GM18867 (cell line): ENCODE measurements at regions not wholly inside any gene's neighbourhood (a gene's known extent, or its start where the extent isn't known, plus 50 kb on each side); places are given as distances from the start of the nearest gene placed in this dataset.
A peak's percentile ranks its signal among the peaks of the same experiment; 100 is the strongest.
"Not testable (repeated sequence)": the region's sequence is repeated elsewhere in the genome, so short reads cannot be mapped to it uniquely, and the experiment has no call there.

Source experiments
- ATAC-seq: cut with Tn5 transposase; IDR thresholded peaks from one replicate; pipeline ENCODE4 v1.9.1; 2021; ENCODE audit warnings: mild to moderate bottlenecking, moderate library complexity; ENCODE audit not compliant: unreplicated experiment

- peak; percentile 80 for ATAC-seq
These were observed 517.4 kb downstream of the CCSER2 start for GRCh38 chr10:84845628-84846261.

- ATAC-seq = no peak
These were observed 518.4 kb downstream of the CCSER2 start for GRCh38 chr10:84846658-84847316.

GRCh38 chr10:84848967-84849366 lies 520.6 kb downstream of the CCSER2 start:
- no peak for ATAC-seq

GRCh38 chr10:84850826-84851225 lies 522.4 kb downstream of the CCSER2 start:
- no peak for ATAC-seq

GRCh38 chr10:84854439-84854838 lies 526.0 kb downstream of the CCSER2 start:
- no peak for ATAC-seq

- no peak for ATAC-seq
These were observed 532.5 kb downstream of the CCSER2 start for GRCh38 chr10:84860855-84861254.

GRCh38 chr10:84862551-84862950 lies 534.2 kb downstream of the CCSER2 start:
- ATAC-seq = no peak

GRCh38 chr10:84863675-84864074 lies 535.3 kb downstream of the CCSER2 start:
- ATAC-seq = no peak

- no peak for ATAC-seq
These were observed 548.0 kb downstream of the CCSER2 start for GRCh38 chr10:84876116-84876999.

GRCh38 chr10:84879991-84880390 lies 551.6 kb downstream of the CCSER2 start:
- ATAC-seq = no peak

GRCh38 chr10:84881696-84882095 lies 553.3 kb downstream of the CCSER2 start:
- not testable (repeated sequence) for ATAC-seq

GRCh38 chr10:84890706-84891105 lies 562.3 kb downstream of the CCSER2 start:
- no peak for ATAC-seq

- no peak for ATAC-seq
These were observed 563.2 kb downstream of the CCSER2 start for GRCh38 chr10:84891631-84892030.

GRCh38 chr10:84895541-84895940 lies 567.2 kb downstream of the CCSER2 start:
- no peak for ATAC-seq

- ATAC-seq = no peak
These were observed 568.5 kb downstream of the CCSER2 start for GRCh38 chr10:84896909-84897308.

GRCh38 chr10:84899268-84899667 lies 570.9 kb downstream of the CCSER2 start:
- ATAC-seq = no peak

GRCh38 chr10:84900141-84900540 lies 571.8 kb downstream of the CCSER2 start:
- no peak for ATAC-seq

- no peak for ATAC-seq
These were observed 573.5 kb downstream of the CCSER2 start for GRCh38 chr10:84901885-84902284.

- ATAC-seq = no peak
These were observed 574.2 kb downstream of the CCSER2 start for GRCh38 chr10:84902553-84902952.

GRCh38 chr10:84903320-84903719 lies 574.9 kb downstream of the CCSER2 start:
- no peak for ATAC-seq

GRCh38 chr10:84907461-84908009 lies 579.1 kb downstream of the CCSER2 start:
- ATAC-seq = no peak
